ENCODE measurements at regions not wholly inside any gene's neighbourhood (a gene's known extent, or its start where the extent isn't known, plus 50 kb on each side); places are given as distances from the start of the nearest gene placed in this dataset.

DNA sequence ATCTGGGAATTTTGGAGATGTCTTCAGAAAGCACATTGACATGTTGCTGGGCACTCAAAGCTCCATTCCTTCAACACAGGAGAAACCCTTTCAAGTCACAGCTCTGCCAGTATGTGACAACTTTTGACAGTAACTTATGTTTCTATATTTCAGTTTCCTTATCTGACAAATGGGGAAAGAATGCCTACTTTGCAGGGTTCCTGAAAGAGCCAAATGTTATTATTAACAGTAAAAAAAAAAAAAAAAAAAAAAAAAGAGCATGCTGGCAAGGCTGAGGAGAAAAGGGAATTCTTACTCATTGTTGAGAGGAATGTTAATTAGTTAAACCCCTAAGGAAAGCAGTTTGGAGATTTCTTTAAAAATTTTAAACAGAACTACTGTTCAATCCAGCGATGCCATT lies 272.5 kb upstream of the TGFBR2 start:
- DNase-seq (ENCODE audit: low read depth in 1 of 2, low spot score in 2 of 2) (no peak), FAIRE-seq (no peak)
- no peaks in the 10 kb centered on the region for H3K23me2 ChIP-seq (ENCODE audit: low read depth, low read length)
- CTCF ChIA-PET (ENCODE audit: partially characterized antibody): interaction anchor here (1.2 kb wide), 1 partner anchor 14 kb away, joined by 4 read pairs; no protein-coding TSS in a partner anchor
- no peak overlapping the region for H4K91ac ChIP-seq (replicated peaks; ENCODE audit: insufficient read length, low read length)
- H3K79me1 ChIP-seq (ENCODE audit: low read depth, low read length): no peaks in the 10 kb centered on the region
- H3K27me3 ChIP-seq (replicated peaks in 1 of 4; ENCODE audit: control insufficient read depth in 3 of 4, extremely low read depth in 1 of 4, insufficient read depth in 3 of 4, low read length in 3 of 4): no peaks in the 10 kb centered on the region
- no peaks in the 10 kb centered on the region for H3K4me1 ChIP-seq (replicated peaks in 1 of 4; ENCODE audit: control insufficient read depth in 3 of 4, insufficient read depth in 4 of 4, low read length in 3 of 4)
- no peak overlapping the region for H2AFZ ChIP-seq (ENCODE audit: low read length)
- no peak overlapping the region for H3K23ac ChIP-seq (ENCODE audit: insufficient read length)
- 92% methylated on average over 1 of the region's 1 CpG; no CpG with 5 or more reads in 1 of the 2 experiments for WGBS, 2 experiments (ENCODE audit: extremely low coverage in 1 of 2, insufficient coverage in 1 of 2, insufficient read length in 1 of 2, insufficient replicate concordance in 2 of 2, low coverage in 1 of 2, low lambda C conversion rate in 2 of 2, missing lambda C conversion rate in 1 of 2)
- no peak overlapping the region for H2BK15ac ChIP-seq (ENCODE audit: low read length)
- H3K14ac ChIP-seq (ENCODE audit: insufficient read length): no peak overlapping the region
- POLR2A ChIA-PET (ENCODE audit: partially characterized antibody): no interaction called here
- H2BK5ac ChIP-seq (ENCODE audit: low read depth, low read length): no peak overlapping the region
- no peak overlapping the region for H4K8ac ChIP-seq (ENCODE audit: extremely low read depth, insufficient read depth, low read length)
- no peak overlapping the region for H4K5ac ChIP-seq (ENCODE audit: insufficient read length, low read depth, low read length)
- H3K4ac ChIP-seq (replicated peaks; ENCODE audit: insufficient read length, low read depth, low read length): no peak overlapping the region
- no peak overlapping the region for H2BK20ac ChIP-seq (ENCODE audit: low read length)
- H3K18ac ChIP-seq (ENCODE audit: extremely low read depth, low read length): no peak overlapping the region
- H3K27ac ChIP-seq (ENCODE audit: low read depth, low read length): no peak overlapping the region
- no peaks in the 10 kb centered on the region for H4K20me1 ChIP-seq (replicated peaks in 1 of 2; ENCODE audit: control insufficient read depth in 1 of 2, insufficient read depth in 2 of 2, low read length in 2 of 2)
- H2BK12ac ChIP-seq (ENCODE audit: low read depth, low read length): no peak overlapping the region
- H3K56ac ChIP-seq (replicated peaks; ENCODE audit: insufficient read length, low read depth, low read length): no peak overlapping the region
- no peak overlapping the region for H2AK5ac ChIP-seq (ENCODE audit: low read depth, low read length)
- H2BK120ac ChIP-seq (replicated peaks; ENCODE audit: low read depth, low read length): no peak overlapping the region
- no peak overlapping the region for H3K4me2 ChIP-seq (ENCODE audit: insufficient read depth in 1 of 2, low read depth in 2 of 2, low read length in 2 of 2)
- H3K9ac ChIP-seq (replicated peaks in 1 of 4; ENCODE audit: extremely low read depth in 1 of 4, low read depth in 3 of 4, low read length in 3 of 4): no peak overlapping the region
- H3K36me3 ChIP-seq (ENCODE audit: control insufficient read depth in 2 of 4, insufficient read depth in 4 of 4, low read length in 3 of 4): no peaks in the 10 kb centered on the region
- H3K9me3 ChIP-seq (ENCODE audit: insufficient read depth in 2 of 2, low read depth in 1 of 2, low read length in 1 of 2): no peaks in the 10 kb centered on the region
- H3K79me2 ChIP-seq (ENCODE audit: control insufficient read depth in 1 of 2, insufficient read depth in 2 of 2, low read length in 2 of 2): no peaks in the 10 kb centered on the region
- H3K4me3 ChIP-seq (ENCODE audit: extremely low read depth in 1 of 4, insufficient read depth in 2 of 4, low read depth in 3 of 4, low read length in 4 of 4): no peak overlapping the region
- TF ChIP-seq CHD2 (IDR thresholded peaks at IDR 0.05; ENCODE audit: low read length) (no peak), BACH1 (IDR thresholded peaks at IDR 0.05; ENCODE audit: low read length) (no peak), SAP30 (IDR thresholded peaks at IDR 0.05; ENCODE audit: insufficient read depth, insufficient replicate concordance, low read length) (no peak), RBBP5 (IDR thresholded peaks at IDR 0.05; ENCODE audit: borderline replicate concordance, low read depth, low read length) (no peak), JUN (IDR thresholded peaks at IDR 0.05; ENCODE audit: low read depth, low read length) (no peak), PHF8 (conservative IDR thresholded peaks at IDR 0.05; ENCODE audit: low read depth, low read length) (no peak), SRF (IDR thresholded peaks at IDR 0.05; ENCODE audit: low read depth, low read length) (no peak), SIX5 (IDR thresholded peaks at IDR 0.05; ENCODE audit: low read depth, low read length) (no peak), TBP (IDR thresholded peaks at IDR 0.05; ENCODE audit: low read depth, low read length) (no peak), YY1 (IDR thresholded peaks at IDR 0.05; ENCODE audit: low read depth, low read length) (no peak), NANOG (IDR thresholded peaks at IDR 0.05; ENCODE audit: insufficient read depth, low read depth, low read length, poor library complexity, severe bottlenecking) (no peak), GTF2F1 (IDR thresholded peaks at IDR 0.05; ENCODE audit: borderline replicate concordance, low read depth, low read length) (no peak)
- TF ChIP-seq, protein P1, sequence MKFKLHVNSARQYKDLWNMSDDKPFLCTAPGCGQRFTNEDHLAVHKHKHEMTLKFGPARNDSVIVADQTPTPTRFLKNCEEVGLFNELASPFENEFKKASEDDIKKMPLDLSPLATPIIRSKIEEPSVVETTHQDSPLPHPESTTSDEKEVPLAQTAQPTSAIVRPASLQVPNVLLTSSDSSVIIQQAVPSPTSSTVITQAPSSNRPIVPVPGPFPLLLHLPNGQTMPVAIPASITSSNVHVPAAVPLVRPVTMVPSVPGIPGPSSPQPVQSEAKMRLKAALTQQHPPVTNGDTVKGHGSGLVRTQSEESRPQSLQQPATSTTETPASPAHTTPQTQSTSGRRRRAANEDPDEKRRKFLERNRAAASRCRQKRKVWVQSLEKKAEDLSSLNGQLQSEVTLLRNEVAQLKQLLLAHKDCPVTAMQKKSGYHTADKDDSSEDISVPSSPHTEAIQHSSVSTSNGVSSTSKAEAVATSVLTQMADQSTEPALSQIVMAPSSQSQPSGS (IDR thresholded peaks at IDR 0.05; ENCODE audit: low read length): no peak
